ENCODE measurements at regions not wholly inside any gene's neighbourhood (a gene's known extent, or its start where the extent isn't known, plus 50 kb on each side); places are given as distances from the start of the nearest gene placed in this dataset.
"Not testable (repeated sequence)": the region's sequence is repeated elsewhere in the genome, so short reads cannot be mapped to it uniquely, and the experiment has no call there.

- H3K4me1 ChIP-seq (replicated peaks in 1 of 4; ENCODE audit: control insufficient read depth in 3 of 4, insufficient read depth in 4 of 4, low read length in 3 of 4); H2BK120ac ChIP-seq (replicated peaks; ENCODE audit: low read depth, low read length); H3K4me3 ChIP-seq (ENCODE audit: extremely low read depth in 1 of 4, insufficient read depth in 2 of 4, low read depth in 3 of 4, low read length in 4 of 4); POLR2A ChIA-PET (ENCODE audit: partially characterized antibody); H2BK5ac ChIP-seq (ENCODE audit: low read depth, low read length); H3K9me3 ChIP-seq (ENCODE audit: insufficient read depth in 2 of 2, low read depth in 1 of 2, low read length in 1 of 2); H2BK12ac ChIP-seq (ENCODE audit: low read depth, low read length); H4K20me1 ChIP-seq (replicated peaks in 1 of 2; ENCODE audit: control insufficient read depth in 1 of 2, insufficient read depth in 2 of 2, low read length in 2 of 2); H4K91ac ChIP-seq (replicated peaks; ENCODE audit: insufficient read length, low read length); FAIRE-seq; H3K27ac ChIP-seq (ENCODE audit: low read depth, low read length); H2BK20ac ChIP-seq (ENCODE audit: low read length); H3K18ac ChIP-seq (ENCODE audit: extremely low read depth, low read length); H4K5ac ChIP-seq (ENCODE audit: insufficient read length, low read depth, low read length); H3K27me3 ChIP-seq (replicated peaks in 1 of 4; ENCODE audit: control insufficient read depth in 3 of 4, extremely low read depth in 1 of 4, insufficient read depth in 3 of 4, low read length in 3 of 4); H2AK5ac ChIP-seq (ENCODE audit: low read depth, low read length); CTCF ChIA-PET (ENCODE audit: partially characterized antibody); H3K36me3 ChIP-seq (ENCODE audit: control insufficient read depth in 2 of 4, insufficient read depth in 4 of 4, low read length in 3 of 4); H3K14ac ChIP-seq (ENCODE audit: insufficient read length); H2BK15ac ChIP-seq (ENCODE audit: low read length); H3K4ac ChIP-seq (replicated peaks; ENCODE audit: insufficient read length, low read depth, low read length); H4K8ac ChIP-seq (ENCODE audit: extremely low read depth, insufficient read depth, low read length); H3K56ac ChIP-seq (replicated peaks; ENCODE audit: insufficient read length, low read depth, low read length); H3K4me2 ChIP-seq (ENCODE audit: insufficient read depth in 1 of 2, low read depth in 2 of 2, low read length in 2 of 2); H3K23ac ChIP-seq (ENCODE audit: insufficient read length); DNase-seq (ENCODE audit: low read depth in 1 of 2, low spot score in 2 of 2); H3K23me2 ChIP-seq (ENCODE audit: low read depth, low read length); H3K9ac ChIP-seq (replicated peaks in 1 of 4; ENCODE audit: extremely low read depth in 1 of 4, low read depth in 3 of 4, low read length in 3 of 4); H3K79me2 ChIP-seq (ENCODE audit: control insufficient read depth in 1 of 2, insufficient read depth in 2 of 2, low read length in 2 of 2); H3K79me1 ChIP-seq (ENCODE audit: low read depth, low read length); H2AFZ ChIP-seq (ENCODE audit: low read length): not testable (repeated sequence)
- WGBS, 2 experiments (ENCODE audit: extremely low coverage in 1 of 2, insufficient coverage in 1 of 2, insufficient read length in 1 of 2, insufficient replicate concordance in 2 of 2, low coverage in 1 of 2, low lambda C conversion rate in 2 of 2, missing lambda C conversion rate in 1 of 2) = 72% methylated on average over 5 of the region's 6 CpGs; no CpG with 5 or more reads in 1 of the 2 experiments
These were observed 543.3 kb downstream of the PRIM2 start for GRCh38 chr6:57860481-57861315.

- H2BK12ac ChIP-seq (ENCODE audit: low read depth, low read length); H3K9ac ChIP-seq (replicated peaks in 1 of 4; ENCODE audit: extremely low read depth in 1 of 4, low read depth in 3 of 4, low read length in 3 of 4); H2BK20ac ChIP-seq (ENCODE audit: low read length); CTCF ChIA-PET (ENCODE audit: partially characterized antibody); H3K79me2 ChIP-seq (ENCODE audit: control insufficient read depth in 1 of 2, insufficient read depth in 2 of 2, low read length in 2 of 2); H3K14ac ChIP-seq (ENCODE audit: insufficient read length); H2BK120ac ChIP-seq (replicated peaks; ENCODE audit: low read depth, low read length); H2AFZ ChIP-seq (ENCODE audit: low read length); H3K18ac ChIP-seq (ENCODE audit: extremely low read depth, low read length); H3K4me1 ChIP-seq (replicated peaks in 1 of 4; ENCODE audit: control insufficient read depth in 3 of 4, insufficient read depth in 4 of 4, low read length in 3 of 4); H3K36me3 ChIP-seq (ENCODE audit: control insufficient read depth in 2 of 4, insufficient read depth in 4 of 4, low read length in 3 of 4); H4K91ac ChIP-seq (replicated peaks; ENCODE audit: insufficient read length, low read length); H4K8ac ChIP-seq (ENCODE audit: extremely low read depth, insufficient read depth, low read length); H3K27me3 ChIP-seq (replicated peaks in 1 of 4; ENCODE audit: control insufficient read depth in 3 of 4, extremely low read depth in 1 of 4, insufficient read depth in 3 of 4, low read length in 3 of 4); H2BK5ac ChIP-seq (ENCODE audit: low read depth, low read length); POLR2A ChIA-PET (ENCODE audit: partially characterized antibody); DNase-seq (ENCODE audit: low read depth in 1 of 2, low spot score in 2 of 2); H3K4me3 ChIP-seq (ENCODE audit: extremely low read depth in 1 of 4, insufficient read depth in 2 of 4, low read depth in 3 of 4, low read length in 4 of 4); H4K5ac ChIP-seq (ENCODE audit: insufficient read length, low read depth, low read length); H3K56ac ChIP-seq (replicated peaks; ENCODE audit: insufficient read length, low read depth, low read length); H3K27ac ChIP-seq (ENCODE audit: low read depth, low read length); H2BK15ac ChIP-seq (ENCODE audit: low read length); H3K4ac ChIP-seq (replicated peaks; ENCODE audit: insufficient read length, low read depth, low read length); H4K20me1 ChIP-seq (replicated peaks in 1 of 2; ENCODE audit: control insufficient read depth in 1 of 2, insufficient read depth in 2 of 2, low read length in 2 of 2); H3K4me2 ChIP-seq (ENCODE audit: insufficient read depth in 1 of 2, low read depth in 2 of 2, low read length in 2 of 2); FAIRE-seq; H3K23ac ChIP-seq (ENCODE audit: insufficient read length); H3K79me1 ChIP-seq (ENCODE audit: low read depth, low read length); H2AK5ac ChIP-seq (ENCODE audit: low read depth, low read length); H3K23me2 ChIP-seq (ENCODE audit: low read depth, low read length): not testable (repeated sequence)
- WGBS, 2 experiments (ENCODE audit: extremely low coverage in 1 of 2, insufficient coverage in 1 of 2, insufficient read length in 1 of 2, insufficient replicate concordance in 2 of 2, low coverage in 1 of 2, low lambda C conversion rate in 2 of 2, missing lambda C conversion rate in 1 of 2) = 71% methylated on average over 3 of the region's 3 CpGs; no CpG with 5 or more reads in 1 of the 2 experiments
- H3K9me3 ChIP-seq (ENCODE audit: insufficient read depth in 2 of 2, low read depth in 1 of 2, low read length in 1 of 2) = peaks cover 22 to 28% of the 10 kb centered on the region in 2 experiments
These were observed 552.7 kb downstream of the PRIM2 start for GRCh38 chr6:57870083-57870482.
